HEK293 (cell line): ENCODE measurements at regions not wholly inside any gene's neighbourhood (a gene's known extent, or its start where the extent isn't known, plus 50 kb on each side); places are given as distances from the start of the nearest gene placed in this dataset.

Experiments used
- CTCF ChIA-PET: fragments of 350-600 bp; formaldehyde crosslinking; extraction: SDS; loops from one replicate; lab custom pipeline; 2021; ENCODE audit warnings: antibody characterized with exemption; lab: Yijun Ruan, JAX
- POLR2A ChIA-PET: fragments of 300-600 bp; formaldehyde crosslinking; extraction: SDS; loops from one replicate; lab custom pipeline; 2020; ENCODE audit warnings: antibody characterized with exemption, inconsistent platforms; lab: Yijun Ruan, JAX
- H3K27ac ChIP-seq: fragments of 200-500 bp; sonication (Bioruptor generic); 2 replicates; pipeline ENCODE4 v1.5.1; 2014; ENCODE audit warnings: low read depth, low read length, control low read depth, inconsistent platforms; ENCODE audit errors: extremely low read depth
- H3K36me3 ChIP-seq, 2 experiments: fragments of 200-500 bp in 1 of 2; sonication (Bioruptor generic) in 1 of 2; 1 replicate in 1 of 2; 2 replicates in 1 of 2; pipeline ENCODE4 v1.5.1; 2014 to 2017; ENCODE audit warnings: inconsistent platforms in 2 of 2, low read length in 2 of 2; ENCODE audit not compliant: control insufficient read depth in 2 of 2, insufficient read depth in 1 of 2
- H3K4me1 ChIP-seq: fragments of 200-500 bp; sonication (Bioruptor generic); 2 replicates; pipeline ENCODE4 v1.5.1; 2014; ENCODE audit warnings: mild to moderate bottlenecking, low read length, inconsistent platforms; ENCODE audit not compliant: control insufficient read depth, insufficient read depth
- H3K4me3 ChIP-seq: 2 replicates; pipeline ENCODE4 v1.5.1; 2011; ENCODE audit warnings: low read depth, mild to moderate bottlenecking, control low read depth, low read length, moderate library complexity
- H3K9me3 ChIP-seq: fragments of 200-500 bp; sonication (Bioruptor generic); 2 replicates; pipeline ENCODE4 v1.5.1; 2014; ENCODE audit warnings: low read depth, low read length, inconsistent platforms; ENCODE audit not compliant: control insufficient read depth, insufficient read depth
- BCL11B ChIP-seq: fragments of 450-650 bp; formaldehyde crosslinking; IDR thresholded peaks from 2 replicates; pipeline ENCODE4 v1.5.1; 2016; ENCODE audit warnings: low read depth, missing biosample characterization, missing genetic modification characterization
- KLF10 ChIP-seq: fragments of 450-650 bp; IDR thresholded peaks from 2 replicates; pipeline ENCODE4 v1.5.1; 2018; ENCODE audit warnings: missing biosample characterization, mild to moderate bottlenecking, missing genetic modification characterization
- REPIN1 ChIP-seq: fragments of 450-650 bp; formaldehyde crosslinking; IDR thresholded peaks from 2 replicates; pipeline ENCODE4 v1.5.1; 2017; ENCODE audit warnings: missing biosample characterization, missing genetic modification characterization, low read depth
- SETDB1 ChIP-seq: IDR thresholded peaks from one replicate; pipeline ENCODE4 v1.6.1; 2017; ENCODE audit warnings: mild to moderate bottlenecking, low read length, moderate library complexity, mixed read lengths; ENCODE audit not compliant: insufficient read length
- YY1 ChIP-seq: fragments of 450-650 bp; formaldehyde crosslinking; IDR thresholded peaks from 2 replicates; pipeline ENCODE4 v1.5.1; 2018; ENCODE audit warnings: missing biosample characterization, missing genetic modification characterization
- ZBTB44 ChIP-seq: fragments of 450-650 bp; IDR thresholded peaks from 2 replicates; pipeline ENCODE4 v1.5.1; 2018; ENCODE audit warnings: missing biosample characterization, mild to moderate bottlenecking, missing genetic modification characterization
- ZEB2 ChIP-seq: fragments of 450-650 bp; formaldehyde crosslinking; IDR thresholded peaks from 2 replicates; pipeline ENCODE4 v1.5.1; 2016; ENCODE audit warnings: missing biosample characterization, missing genetic modification characterization
- ZFP3 ChIP-seq: fragments of 450-650 bp; formaldehyde crosslinking; IDR thresholded peaks from 2 replicates; pipeline ENCODE4 v1.5.1; 2016; ENCODE audit warnings: low read depth, missing biosample characterization, missing genetic modification characterization
- ZIC2 ChIP-seq: fragments of 450-650 bp; formaldehyde crosslinking; IDR thresholded peaks from 2 replicates; pipeline ENCODE4 v1.5.1; 2016; ENCODE audit warnings: missing biosample characterization, missing genetic modification characterization
- ZNF140 ChIP-seq: fragments of 450-650 bp; formaldehyde crosslinking; IDR thresholded peaks from 2 replicates; pipeline ENCODE4 v1.5.1; 2016; ENCODE audit warnings: missing biosample characterization, missing genetic modification characterization
- ZNF16 ChIP-seq: fragments of 450-650 bp; formaldehyde crosslinking; IDR thresholded peaks from 2 replicates; pipeline ENCODE4 v1.5.1; 2016; ENCODE audit warnings: low read depth, missing biosample characterization, missing genetic modification characterization
- ZNF221 ChIP-seq: fragments of 450-650 bp; formaldehyde crosslinking; IDR thresholded peaks from 2 replicates; pipeline ENCODE4 v1.5.1; 2017; ENCODE audit warnings: missing biosample characterization, missing genetic modification characterization, borderline replicate concordance
- ZNF23 ChIP-seq: fragments of 450-650 bp; formaldehyde crosslinking; IDR thresholded peaks from 2 replicates; pipeline ENCODE4 v1.5.1; 2016; ENCODE audit warnings: missing biosample characterization, missing genetic modification characterization, borderline replicate concordance
- ZNF280D ChIP-seq: fragments of 450-650 bp; formaldehyde crosslinking; IDR thresholded peaks from 2 replicates; pipeline ENCODE4 v1.5.1; 2016; ENCODE audit warnings: missing biosample characterization, missing genetic modification characterization
- ZNF341 ChIP-seq: fragments of 450-650 bp; formaldehyde crosslinking; IDR thresholded peaks from 2 replicates; pipeline ENCODE4; 2016; ENCODE audit warnings: low read depth, missing biosample characterization, missing genetic modification characterization
- ZNF366 ChIP-seq: fragments of 450-650 bp; formaldehyde crosslinking; conservative IDR thresholded peaks from 2 replicates; pipeline ENCODE4 v1.5.1; 2016; ENCODE audit warnings: missing biosample characterization, missing genetic modification characterization
- ZNF394 ChIP-seq: fragments of 450-650 bp; formaldehyde crosslinking; IDR thresholded peaks from 2 replicates; pipeline ENCODE4 v1.5.1; 2016; ENCODE audit warnings: missing biosample characterization, missing genetic modification characterization, mild to moderate bottlenecking, moderate library complexity, borderline replicate concordance
- ZNF449 ChIP-seq: fragments of 450-650 bp; formaldehyde crosslinking; IDR thresholded peaks from 2 replicates; pipeline ENCODE4 v1.5.1; 2017; ENCODE audit warnings: missing biosample characterization, mild to moderate bottlenecking, missing genetic modification characterization, moderate library complexity
- ZNF488 ChIP-seq: fragments of 450-650 bp; formaldehyde crosslinking; IDR thresholded peaks from 2 replicates; pipeline ENCODE4 v1.5.1; 2016; ENCODE audit warnings: missing biosample characterization, missing genetic modification characterization
- ZNF529 ChIP-seq: fragments of 450-650 bp; formaldehyde crosslinking; IDR thresholded peaks from 2 replicates; pipeline ENCODE4 v1.5.1; 2017; ENCODE audit warnings: missing genetic modification characterization, missing biosample characterization; ENCODE audit not compliant: insufficient replicate concordance
- ZNF561 ChIP-seq: fragments of 450-650 bp; IDR thresholded peaks from 2 replicates; pipeline ENCODE4 v1.5.1; 2018; ENCODE audit warnings: missing biosample characterization, missing genetic modification characterization, borderline replicate concordance
- ZNF830 ChIP-seq: fragments of 450-650 bp; IDR thresholded peaks from 2 replicates; pipeline ENCODE4 v1.5.0; 2018; ENCODE audit warnings: missing biosample characterization, missing genetic modification characterization, low read depth, mild to moderate bottlenecking, moderate library complexity
- ZSCAN5A ChIP-seq: fragments of 450-650 bp; formaldehyde crosslinking; IDR thresholded peaks from 2 replicates; pipeline ENCODE4 v1.5.1; 2016; ENCODE audit warnings: missing biosample characterization, missing genetic modification characterization

GRCh38 chr18:71939483-71939882 lies 604.7 kb downstream of the CBLN2 start (continued):
- no peak for TF ChIP-seq ZNF488 (tag by site-specific recombination)
- no peak for TF ChIP-seq ZNF394
- no peak for TF ChIP-seq ZSCAN5A

GRCh38 chr18:71936744-71937143 lies 607.4 kb downstream of the CBLN2 start:
- Histone ChIP-seq H3K4me1 (no peaks in the 10 kb centered on the region), H3K27ac (no peak overlapping the region), H3K4me3 (no peak overlapping the region), H3K36me3 (no peaks in the 10 kb centered on the region), H3K9me3 (no peaks in the 10 kb centered on the region)
- TF ChIP-seq ZSCAN5A (no peak), YY1 (no peak), REPIN1 (no peak), ZNF366 (tag by site-specific recombination) (no peak), ZIC2 (tag by site-specific recombination) (no peak), ZFP3 (tag by site-specific recombination) (no peak), KLF10 (tag by site-specific recombination) (no peak), ZNF341 (tag by site-specific recombination) (no peak), ZNF140 (tag by site-specific recombination) (no peak), ZBTB44 (tag by site-specific recombination) (no peak), ZNF280D (no peak), ZNF23 (no peak)
- POLR2A ChIA-PET = no interaction called here
- CTCF ChIA-PET = no interaction called here

GRCh38 chr18:71919211-71919610 lies 624.9 kb downstream of the CBLN2 start:
- Histone ChIP-seq H3K36me3 (no peaks in the 10 kb centered on the region), H3K4me3 (no peak overlapping the region), H3K27ac (no peak overlapping the region), H3K9me3 (no peaks in the 10 kb centered on the region)
- ChIA-PET CTCF (no interaction called here), POLR2A (interaction anchor here (0.5 kb wide), 1 partner anchor 282 kb away, joined by 3 read pairs; no protein-coding TSS in a partner anchor)
- TF ChIP-seq ZNF830 (tag by site-specific recombination) (no peak), ZEB2 (no peak), ZNF529 (tag by site-specific recombination) (no peak), ZNF449 (tag by site-specific recombination) (no peak), SETDB1 (no peak), BCL11B (no peak), ZNF221 (no peak), REPIN1 (no peak), ZNF16 (tag by site-specific recombination) (no peak), ZNF561 (tag by site-specific recombination) (no peak), ZNF366 (tag by site-specific recombination) (no peak)
- TF ChIP-seq, all 188 proteins: peak for 0
- H3K4me1 ChIP-seq = no peaks in the 10 kb centered on the region
